ENCODE measurements at regions not wholly inside any gene's neighbourhood (a gene's known extent, or its start where the extent isn't known, plus 50 kb on each side); places are given as distances from the start of the nearest gene placed in this dataset.

DNA sequence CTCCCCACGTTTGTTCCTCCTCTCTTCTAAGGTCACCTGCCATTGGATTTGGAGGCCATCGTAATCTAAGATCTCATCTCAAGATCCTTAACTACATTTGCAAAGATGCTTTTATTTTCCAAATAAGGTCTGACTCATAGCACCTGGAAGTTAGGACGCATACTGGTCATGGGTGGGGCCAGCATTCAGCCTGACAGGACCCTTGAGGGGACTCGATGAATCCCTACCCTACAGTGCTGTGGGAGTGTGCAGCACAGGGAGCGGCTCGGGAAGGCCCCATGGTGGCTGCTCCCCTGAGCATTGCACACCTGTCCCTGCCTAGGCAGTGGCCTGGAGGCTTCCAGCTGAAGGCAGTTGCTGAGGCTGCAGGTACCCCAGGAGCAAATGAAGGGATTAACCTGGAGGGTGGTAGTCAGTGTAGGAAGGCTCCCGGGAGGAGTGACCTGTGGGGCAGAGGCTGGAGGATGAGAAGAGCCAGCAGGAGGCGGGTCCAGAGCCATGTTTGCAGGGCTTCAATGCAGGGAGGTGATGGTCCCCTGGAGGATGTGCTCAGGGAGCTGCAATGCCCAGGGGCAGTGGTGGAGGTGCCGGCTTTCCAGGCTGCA is 362.2 kb downstream of the CTTN start:
- TF ChIP-seq, protein P1, sequence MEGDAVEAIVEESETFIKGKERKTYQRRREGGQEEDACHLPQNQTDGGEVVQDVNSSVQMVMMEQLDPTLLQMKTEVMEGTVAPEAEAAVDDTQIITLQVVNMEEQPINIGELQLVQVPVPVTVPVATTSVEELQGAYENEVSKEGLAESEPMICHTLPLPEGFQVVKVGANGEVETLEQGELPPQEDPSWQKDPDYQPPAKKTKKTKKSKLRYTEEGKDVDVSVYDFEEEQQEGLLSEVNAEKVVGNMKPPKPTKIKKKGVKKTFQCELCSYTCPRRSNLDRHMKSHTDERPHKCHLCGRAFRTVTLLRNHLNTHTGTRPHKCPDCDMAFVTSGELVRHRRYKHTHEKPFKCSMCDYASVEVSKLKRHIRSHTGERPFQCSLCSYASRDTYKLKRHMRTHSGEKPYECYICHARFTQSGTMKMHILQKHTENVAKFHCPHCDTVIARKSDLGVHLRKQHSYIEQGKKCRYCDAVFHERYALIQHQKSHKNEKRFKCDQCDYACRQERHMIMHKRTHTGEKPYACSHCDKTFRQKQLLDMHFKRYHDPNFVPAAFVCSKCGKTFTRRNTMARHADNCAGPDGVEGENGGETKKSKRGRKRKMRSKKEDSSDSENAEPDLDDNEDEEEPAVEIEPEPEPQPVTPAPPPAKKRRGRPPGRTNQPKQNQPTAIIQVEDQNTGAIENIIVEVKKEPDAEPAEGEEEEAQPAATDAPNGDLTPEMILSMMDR (conservative IDR thresholded peaks at IDR 0.05) = no peak
- TF ChIP-seq EZH2 (IDR thresholded peaks at IDR 0.05; ENCODE audit: low read depth) = no peak
